GM12878 (cell line): ENCODE measurements at regions not wholly inside any gene's neighbourhood (a gene's known extent, or its start where the extent isn't known, plus 50 kb on each side); places are given as distances from the start of the nearest gene placed in this dataset.

ENCODE experiments used
- BRCA1 ChIP-seq: IDR thresholded peaks from 2 replicates; pipeline ENCODE4 v1.6.1; 2011; ENCODE audit warnings: low read depth, low read length, improper control_type of control experiment
- CBFB ChIP-seq: IDR thresholded peaks from 2 replicates; pipeline ENCODE4 v1.6.1; 2016; ENCODE audit warnings: antibody characterized with exemption, low read depth
- CHD2 ChIP-seq: IDR thresholded peaks from 2 replicates; pipeline ENCODE4 v1.6.1; 2011; ENCODE audit warnings: low read depth, low read length, improper control_type of control experiment, borderline replicate concordance
- GATAD2B ChIP-seq: fragments of 450-650 bp; conservative IDR thresholded peaks from 2 replicates; pipeline ENCODE4 v1.6.1; 2017; ENCODE audit warnings: low read depth, mild to moderate bottlenecking, moderate library complexity
- HDAC6 ChIP-seq: fragments of 200-600 bp; sonication (generic); IDR thresholded peaks from one replicate; pipeline ENCODE4 v1.8.0; 2017; ENCODE audit warnings: antibody characterized with exemption; ENCODE audit not compliant: unreplicated experiment
- IKZF1 ChIP-seq: fragments of 450-650 bp; conservative IDR thresholded peaks from 2 replicates; pipeline ENCODE4 v1.6.1; 2017; ENCODE audit warnings: antibody characterized with exemption, mild to moderate bottlenecking
- KDM1A ChIP-seq: fragments of 200-600 bp; sonication (generic); IDR thresholded peaks from 2 replicates; pipeline ENCODE4 v1.6.1; 2016; ENCODE audit warnings: borderline replicate concordance
- NRF1 ChIP-seq: conservative IDR thresholded peaks from 2 replicates; pipeline ENCODE4 v1.6.1; 2011; ENCODE audit warnings: mild to moderate bottlenecking, low read depth, low read length, improper control_type of control experiment
- RELA ChIP-seq: fragments of 450-650 bp; IDR thresholded peaks from 2 replicates; pipeline ENCODE4 v1.8.0; 2014; ENCODE audit warnings: borderline replicate concordance; ENCODE audit not compliant: partially characterized antibody
- SMARCA5 ChIP-seq: fragments of 450-650 bp; IDR thresholded peaks from 2 replicates; pipeline ENCODE4 v1.6.1; 2017; ENCODE audit warnings: mild to moderate bottlenecking
- SMC3 ChIP-seq: IDR thresholded peaks from 2 replicates; pipeline ENCODE4 v1.6.1; 2011; ENCODE audit warnings: low read length, improper control_type of control experiment, borderline replicate concordance
- ZNF274 ChIP-seq: IDR thresholded peaks from one replicate; pipeline ENCODE4 v1.8.0; 2011; ENCODE audit not compliant: insufficient read length, insufficient read depth
- ZNF384 ChIP-seq: IDR thresholded peaks from 2 replicates; pipeline ENCODE4 v1.6.1; 2012; ENCODE audit warnings: low read depth, mild to moderate bottlenecking, low read length, improper control_type of control experiment, borderline replicate concordance
- ZZZ3 ChIP-seq: IDR thresholded peaks from 2 replicates; pipeline ENCODE4 v1.6.1; 2011; ENCODE audit warnings: low read depth; ENCODE audit not compliant: control insufficient read depth, insufficient read length
- TF ChIP-seq, protein P1 (sequence below): IDR thresholded peaks from 2 replicates; pipeline ENCODE4 v1.6.1; 2012; ENCODE audit warnings: low read depth, low read length, improper control_type of control experiment
- TF ChIP-seq, protein P2 (sequence below): fragments of 450-650 bp; IDR thresholded peaks from 2 replicates; pipeline ENCODE4 v1.6.1; 2017; ENCODE audit warnings: mild to moderate bottlenecking, moderate library complexity
- TF ChIP-seq, protein P3 (sequence below): fragments of 450-650 bp; IDR thresholded peaks from 2 replicates; pipeline ENCODE4 v1.6.1; 2014; ENCODE audit warnings: mild to moderate bottlenecking
- TF ChIP-seq, protein P4 (sequence below): fragments of 450-650 bp; IDR thresholded peaks from 2 replicates; pipeline ENCODE4 v1.6.1; 2018; ENCODE audit warnings: mild to moderate bottlenecking, low read depth, moderate library complexity; ENCODE audit not compliant: partially characterized antibody
- TF ChIP-seq, protein P5 (sequence below): IDR thresholded peaks from 2 replicates; pipeline ENCODE4 v1.6.1; 2012; ENCODE audit warnings: low read depth, low read length, improper control_type of control experiment
- TF ChIP-seq, protein P6 (sequence below): fragments of 450-650 bp; IDR thresholded peaks from 2 replicates; pipeline ENCODE4 v1.6.1; 2017; ENCODE audit warnings: low read depth, mild to moderate bottlenecking, moderate library complexity

DNA sequence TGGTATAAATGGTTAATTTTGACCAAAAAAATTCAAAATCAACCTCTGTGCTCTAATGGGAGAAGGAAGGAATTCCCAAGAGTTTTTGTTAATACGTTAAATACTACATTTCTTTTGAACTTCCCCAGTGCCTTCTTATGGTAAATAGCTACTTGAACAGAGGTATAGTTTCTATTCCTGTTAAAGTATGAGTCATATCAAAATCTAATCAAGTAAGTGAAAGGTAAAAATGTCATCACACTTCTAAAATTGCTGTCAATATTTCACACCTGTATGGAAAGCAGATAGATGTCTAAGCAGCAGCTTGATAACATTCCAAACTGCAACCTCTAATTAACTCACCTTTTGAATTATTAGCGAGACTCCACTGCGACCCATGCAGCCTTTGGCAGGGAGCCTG, 214.1 kb upstream of the MEF2C start (continued):
- TF ChIP-seq CHD2 (peak; percentile 49; the same call in 1 of the 2 replicates), KDM1A (no peak), ZNF274 (no peak), SMARCA5 (no peak), BRCA1 (no peak), GATAD2B (peak; percentile 41; the same call in 1 of the 2 replicates), SMC3 (no peak), ZZZ3 (no peak), IKZF1 (peak; percentile 96), NRF1 (no peak), RELA (no peak), ZNF384 (no peak), HDAC6 (no peak), CBFB (no peak)
- TF ChIP-seq, protein P1, sequence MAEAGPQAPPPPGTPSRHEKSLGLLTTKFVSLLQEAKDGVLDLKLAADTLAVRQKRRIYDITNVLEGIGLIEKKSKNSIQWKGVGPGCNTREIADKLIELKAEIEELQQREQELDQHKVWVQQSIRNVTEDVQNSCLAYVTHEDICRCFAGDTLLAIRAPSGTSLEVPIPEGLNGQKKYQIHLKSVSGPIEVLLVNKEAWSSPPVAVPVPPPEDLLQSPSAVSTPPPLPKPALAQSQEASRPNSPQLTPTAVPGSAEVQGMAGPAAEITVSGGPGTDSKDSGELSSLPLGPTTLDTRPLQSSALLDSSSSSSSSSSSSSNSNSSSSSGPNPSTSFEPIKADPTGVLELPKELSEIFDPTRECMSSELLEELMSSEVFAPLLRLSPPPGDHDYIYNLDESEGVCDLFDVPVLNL, result no peak
- TF ChIP-seq, protein P2, sequence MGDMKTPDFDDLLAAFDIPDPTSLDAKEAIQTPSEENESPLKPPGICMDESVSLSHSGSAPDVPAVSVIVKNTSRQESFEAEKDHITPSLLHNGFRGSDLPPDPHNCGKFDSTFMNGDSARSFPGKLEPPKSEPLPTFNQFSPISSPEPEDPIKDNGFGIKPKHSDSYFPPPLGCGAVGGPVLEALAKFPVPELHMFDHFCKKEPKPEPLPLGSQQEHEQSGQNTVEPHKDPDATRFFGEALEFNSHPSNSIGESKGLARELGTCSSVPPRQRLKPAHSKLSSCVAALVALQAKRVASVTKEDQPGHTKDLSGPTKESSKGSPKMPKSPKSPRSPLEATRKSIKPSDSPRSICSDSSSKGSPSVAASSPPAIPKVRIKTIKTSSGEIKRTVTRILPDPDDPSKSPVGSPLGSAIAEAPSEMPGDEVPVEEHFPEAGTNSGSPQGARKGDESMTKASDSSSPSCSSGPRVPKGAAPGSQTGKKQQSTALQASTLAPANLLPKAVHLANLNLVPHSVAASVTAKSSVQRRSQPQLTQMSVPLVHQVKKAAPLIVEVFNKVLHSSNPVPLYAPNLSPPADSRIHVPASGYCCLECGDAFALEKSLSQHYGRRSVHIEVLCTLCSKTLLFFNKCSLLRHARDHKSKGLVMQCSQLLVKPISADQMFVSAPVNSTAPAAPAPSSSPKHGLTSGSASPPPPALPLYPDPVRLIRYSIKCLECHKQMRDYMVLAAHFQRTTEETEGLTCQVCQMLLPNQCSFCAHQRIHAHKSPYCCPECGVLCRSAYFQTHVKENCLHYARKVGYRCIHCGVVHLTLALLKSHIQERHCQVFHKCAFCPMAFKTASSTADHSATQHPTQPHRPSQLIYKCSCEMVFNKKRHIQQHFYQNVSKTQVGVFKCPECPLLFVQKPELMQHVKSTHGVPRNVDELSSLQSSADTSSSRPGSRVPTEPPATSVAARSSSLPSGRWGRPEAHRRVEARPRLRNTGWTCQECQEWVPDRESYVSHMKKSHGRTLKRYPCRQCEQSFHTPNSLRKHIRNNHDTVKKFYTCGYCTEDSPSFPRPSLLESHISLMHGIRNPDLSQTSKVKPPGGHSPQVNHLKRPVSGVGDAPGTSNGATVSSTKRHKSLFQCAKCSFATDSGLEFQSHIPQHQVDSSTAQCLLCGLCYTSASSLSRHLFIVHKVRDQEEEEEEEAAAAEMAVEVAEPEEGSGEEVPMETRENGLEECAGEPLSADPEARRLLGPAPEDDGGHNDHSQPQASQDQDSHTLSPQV, result no peak
- TF ChIP-seq, protein P3, sequence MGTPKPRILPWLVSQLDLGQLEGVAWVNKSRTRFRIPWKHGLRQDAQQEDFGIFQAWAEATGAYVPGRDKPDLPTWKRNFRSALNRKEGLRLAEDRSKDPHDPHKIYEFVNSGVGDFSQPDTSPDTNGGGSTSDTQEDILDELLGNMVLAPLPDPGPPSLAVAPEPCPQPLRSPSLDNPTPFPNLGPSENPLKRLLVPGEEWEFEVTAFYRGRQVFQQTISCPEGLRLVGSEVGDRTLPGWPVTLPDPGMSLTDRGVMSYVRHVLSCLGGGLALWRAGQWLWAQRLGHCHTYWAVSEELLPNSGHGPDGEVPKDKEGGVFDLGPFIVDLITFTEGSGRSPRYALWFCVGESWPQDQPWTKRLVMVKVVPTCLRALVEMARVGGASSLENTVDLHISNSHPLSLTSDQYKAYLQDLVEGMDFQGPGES, result no peak
- TF ChIP-seq, protein P4, sequence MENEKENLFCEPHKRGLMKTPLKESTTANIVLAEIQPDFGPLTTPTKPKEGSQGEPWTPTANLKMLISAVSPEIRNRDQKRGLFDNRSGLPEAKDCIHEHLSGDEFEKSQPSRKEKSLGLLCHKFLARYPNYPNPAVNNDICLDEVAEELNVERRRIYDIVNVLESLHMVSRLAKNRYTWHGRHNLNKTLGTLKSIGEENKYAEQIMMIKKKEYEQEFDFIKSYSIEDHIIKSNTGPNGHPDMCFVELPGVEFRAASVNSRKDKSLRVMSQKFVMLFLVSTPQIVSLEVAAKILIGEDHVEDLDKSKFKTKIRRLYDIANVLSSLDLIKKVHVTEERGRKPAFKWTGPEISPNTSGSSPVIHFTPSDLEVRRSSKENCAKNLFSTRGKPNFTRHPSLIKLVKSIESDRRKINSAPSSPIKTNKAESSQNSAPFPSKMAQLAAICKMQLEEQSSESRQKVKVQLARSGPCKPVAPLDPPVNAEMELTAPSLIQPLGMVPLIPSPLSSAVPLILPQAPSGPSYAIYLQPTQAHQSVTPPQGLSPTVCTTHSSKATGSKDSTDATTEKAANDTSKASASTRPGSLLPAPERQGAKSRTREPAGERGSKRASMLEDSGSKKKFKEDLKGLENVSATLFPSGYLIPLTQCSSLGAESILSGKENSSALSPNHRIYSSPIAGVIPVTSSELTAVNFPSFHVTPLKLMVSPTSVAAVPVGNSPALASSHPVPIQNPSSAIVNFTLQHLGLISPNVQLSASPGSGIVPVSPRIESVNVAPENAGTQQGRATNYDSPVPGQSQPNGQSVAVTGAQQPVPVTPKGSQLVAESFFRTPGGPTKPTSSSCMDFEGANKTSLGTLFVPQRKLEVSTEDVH, result no peak
- TF ChIP-seq, protein P5, sequence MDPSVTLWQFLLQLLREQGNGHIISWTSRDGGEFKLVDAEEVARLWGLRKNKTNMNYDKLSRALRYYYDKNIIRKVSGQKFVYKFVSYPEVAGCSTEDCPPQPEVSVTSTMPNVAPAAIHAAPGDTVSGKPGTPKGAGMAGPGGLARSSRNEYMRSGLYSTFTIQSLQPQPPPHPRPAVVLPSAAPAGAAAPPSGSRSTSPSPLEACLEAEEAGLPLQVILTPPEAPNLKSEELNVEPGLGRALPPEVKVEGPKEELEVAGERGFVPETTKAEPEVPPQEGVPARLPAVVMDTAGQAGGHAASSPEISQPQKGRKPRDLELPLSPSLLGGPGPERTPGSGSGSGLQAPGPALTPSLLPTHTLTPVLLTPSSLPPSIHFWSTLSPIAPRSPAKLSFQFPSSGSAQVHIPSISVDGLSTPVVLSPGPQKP, result no peak
- TF ChIP-seq, protein P6, sequence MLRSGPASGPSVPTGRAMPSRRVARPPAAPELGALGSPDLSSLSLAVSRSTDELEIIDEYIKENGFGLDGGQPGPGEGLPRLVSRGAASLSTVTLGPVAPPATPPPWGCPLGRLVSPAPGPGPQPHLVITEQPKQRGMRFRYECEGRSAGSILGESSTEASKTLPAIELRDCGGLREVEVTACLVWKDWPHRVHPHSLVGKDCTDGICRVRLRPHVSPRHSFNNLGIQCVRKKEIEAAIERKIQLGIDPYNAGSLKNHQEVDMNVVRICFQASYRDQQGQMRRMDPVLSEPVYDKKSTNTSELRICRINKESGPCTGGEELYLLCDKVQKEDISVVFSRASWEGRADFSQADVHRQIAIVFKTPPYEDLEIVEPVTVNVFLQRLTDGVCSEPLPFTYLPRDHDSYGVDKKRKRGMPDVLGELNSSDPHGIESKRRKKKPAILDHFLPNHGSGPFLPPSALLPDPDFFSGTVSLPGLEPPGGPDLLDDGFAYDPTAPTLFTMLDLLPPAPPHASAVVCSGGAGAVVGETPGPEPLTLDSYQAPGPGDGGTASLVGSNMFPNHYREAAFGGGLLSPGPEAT, result peak; percentile 93
